GM13976 (cell line): ENCODE measurements at regions not wholly inside any gene's neighbourhood (a gene's known extent, or its start where the extent isn't known, plus 50 kb on each side); places are given as distances from the start of the nearest gene placed in this dataset.

Experiments
- DNase-seq: peaks from one replicate; pipeline ENCODE4 v3.0.0; 2012; ENCODE audit warnings: low spot score
- CTCF ChIP-seq: IDR thresholded peaks from 2 replicates; pipeline ENCODE4 v1.5.1; 2012; ENCODE audit warnings: borderline replicate concordance, mild to moderate bottlenecking; ENCODE audit not compliant: insufficient read depth; ENCODE audit errors: extremely low read depth, missing control alignments, control extremely low read depth
- in situ Hi-C: fragments of 300-500 bp; cut with MboI; formaldehyde crosslinking; loops from one replicate; pipeline ENCODE4 v1.12.0; 2022; ENCODE audit warnings: low sequenced_read_pairs, mixed read lengths, inconsistent platforms; ENCODE audit not compliant: unreplicated experiment

GRCh38 chr4:155488691-155489090 is 111.9 kb upstream of the MAP9 start:
- DNase-seq, result no peak
- no peak for TF ChIP-seq CTCF
- in situ Hi-C loops, result no loop called here

GRCh38 chr4:155487210-155487609 is 110.4 kb upstream of the MAP9 start:
- no peak for DNase-seq
- in situ Hi-C loops, result no loop called here
- no peak for TF ChIP-seq CTCF

GRCh38 chr4:155481150-155481549 is 104.4 kb upstream of the MAP9 start:
- no peak for DNase-seq
- TF ChIP-seq CTCF, result no peak
- in situ Hi-C loops, result no loop called here

- DNase-seq, result no peak
- TF ChIP-seq CTCF, result no peak
- in situ Hi-C loops, result no loop called here
These were observed 103.1 kb upstream of the MAP9 start for GRCh38 chr4:155479835-155480234.

- no peak for TF ChIP-seq CTCF
- no peak for DNase-seq
- in situ Hi-C loops, result no loop called here
These were observed 101.6 kb upstream of the MAP9 start for GRCh38 chr4:155478336-155478835.

- no peak for DNase-seq
- no peak for TF ChIP-seq CTCF
- in situ Hi-C loops, result no loop called here
These were observed 98.0 kb upstream of the MAP9 start for GRCh38 chr4:155474758-155475157.

- TF ChIP-seq CTCF, result no peak
- in situ Hi-C loops, result no loop called here
- DNase-seq, result no peak
These were observed 96.8 kb upstream of the MAP9 start for GRCh38 chr4:155473420-155474095.
